Neural crest cell (in vitro differentiated cells): ENCODE measurements at regions not wholly inside any gene's neighbourhood (a gene's known extent, or its start where the extent isn't known, plus 50 kb on each side); places are given as distances from the start of the nearest gene placed in this dataset.

Experiments
- DNase-seq: peaks from one replicate; pipeline ENCODE4 v3.0.0; 2021; ENCODE audit warnings: low read depth, mixed read lengths, low spot score
- H3K27ac Mint-ChIP-seq: one replicate; pipeline ENCODE4 v1.8.0; 2021; ENCODE audit warnings: mild to moderate bottlenecking, mixed read lengths; ENCODE audit not compliant: unreplicated experiment
- H3K27me3 Mint-ChIP-seq: 2 replicates; pipeline ENCODE4 v1.8.0; 2021; ENCODE audit warnings: low read depth, mild to moderate bottlenecking, mixed read lengths
- H3K36me3 Mint-ChIP-seq: 2 replicates; pipeline ENCODE4 v1.8.0; 2021; ENCODE audit warnings: low read depth, mild to moderate bottlenecking, mixed read lengths
- H3K4me1 Mint-ChIP-seq: 2 replicates; pipeline ENCODE4 v1.8.0; 2021; ENCODE audit warnings: mixed read lengths
- H3K4me3 Mint-ChIP-seq: one replicate; pipeline ENCODE4 v1.8.0; 2021; ENCODE audit warnings: mild to moderate bottlenecking, mixed read lengths
- H3K9me3 Mint-ChIP-seq: 2 replicates; pipeline ENCODE4 v1.8.0; 2021; ENCODE audit warnings: mixed read lengths
- TF ChIP-seq, protein P1 (sequence below): fragments of 200-600 bp; sonication (generic); conservative IDR thresholded peaks from 2 replicates; pipeline ENCODE4 v1.5.0; 2021; ENCODE audit warnings: antibody characterized with exemption, mild to moderate bottlenecking

DNA sequence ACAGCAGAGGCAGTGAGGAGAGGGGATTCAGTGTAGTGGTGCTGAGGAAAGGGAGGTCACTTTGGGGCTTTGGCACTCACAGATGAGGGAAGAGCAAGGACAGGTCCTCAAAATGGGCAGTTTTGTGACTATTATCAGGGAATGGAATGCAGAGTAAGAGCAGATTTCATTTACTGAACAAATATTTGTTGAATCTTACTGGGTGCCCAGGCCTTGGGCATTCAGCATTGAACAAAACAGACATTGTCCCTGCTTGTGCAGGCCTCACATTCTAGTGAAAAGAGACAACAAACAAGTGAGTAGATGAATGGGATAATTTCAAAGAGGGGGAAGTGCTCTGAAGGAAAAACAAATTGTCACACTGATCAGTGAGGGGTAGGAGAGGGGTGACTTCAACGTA lies 404.1 kb downstream of the DMRT2 start:
- H3K4me1 Mint-ChIP-seq = peaks cover 7% of the 10 kb centered on the region
- DNase-seq = no peak
- no peak overlapping the region for H3K4me3 Mint-ChIP-seq
- peaks cover 19% of the 10 kb centered on the region for H3K27me3 Mint-ChIP-seq
- H3K9me3 Mint-ChIP-seq = peaks cover 13% of the 10 kb centered on the region
- H3K27ac Mint-ChIP-seq = no peak overlapping the region
- TF ChIP-seq, protein P1, sequence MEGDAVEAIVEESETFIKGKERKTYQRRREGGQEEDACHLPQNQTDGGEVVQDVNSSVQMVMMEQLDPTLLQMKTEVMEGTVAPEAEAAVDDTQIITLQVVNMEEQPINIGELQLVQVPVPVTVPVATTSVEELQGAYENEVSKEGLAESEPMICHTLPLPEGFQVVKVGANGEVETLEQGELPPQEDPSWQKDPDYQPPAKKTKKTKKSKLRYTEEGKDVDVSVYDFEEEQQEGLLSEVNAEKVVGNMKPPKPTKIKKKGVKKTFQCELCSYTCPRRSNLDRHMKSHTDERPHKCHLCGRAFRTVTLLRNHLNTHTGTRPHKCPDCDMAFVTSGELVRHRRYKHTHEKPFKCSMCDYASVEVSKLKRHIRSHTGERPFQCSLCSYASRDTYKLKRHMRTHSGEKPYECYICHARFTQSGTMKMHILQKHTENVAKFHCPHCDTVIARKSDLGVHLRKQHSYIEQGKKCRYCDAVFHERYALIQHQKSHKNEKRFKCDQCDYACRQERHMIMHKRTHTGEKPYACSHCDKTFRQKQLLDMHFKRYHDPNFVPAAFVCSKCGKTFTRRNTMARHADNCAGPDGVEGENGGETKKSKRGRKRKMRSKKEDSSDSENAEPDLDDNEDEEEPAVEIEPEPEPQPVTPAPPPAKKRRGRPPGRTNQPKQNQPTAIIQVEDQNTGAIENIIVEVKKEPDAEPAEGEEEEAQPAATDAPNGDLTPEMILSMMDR = no peak
- H3K36me3 Mint-ChIP-seq = no peaks in the 10 kb centered on the region

DNA sequence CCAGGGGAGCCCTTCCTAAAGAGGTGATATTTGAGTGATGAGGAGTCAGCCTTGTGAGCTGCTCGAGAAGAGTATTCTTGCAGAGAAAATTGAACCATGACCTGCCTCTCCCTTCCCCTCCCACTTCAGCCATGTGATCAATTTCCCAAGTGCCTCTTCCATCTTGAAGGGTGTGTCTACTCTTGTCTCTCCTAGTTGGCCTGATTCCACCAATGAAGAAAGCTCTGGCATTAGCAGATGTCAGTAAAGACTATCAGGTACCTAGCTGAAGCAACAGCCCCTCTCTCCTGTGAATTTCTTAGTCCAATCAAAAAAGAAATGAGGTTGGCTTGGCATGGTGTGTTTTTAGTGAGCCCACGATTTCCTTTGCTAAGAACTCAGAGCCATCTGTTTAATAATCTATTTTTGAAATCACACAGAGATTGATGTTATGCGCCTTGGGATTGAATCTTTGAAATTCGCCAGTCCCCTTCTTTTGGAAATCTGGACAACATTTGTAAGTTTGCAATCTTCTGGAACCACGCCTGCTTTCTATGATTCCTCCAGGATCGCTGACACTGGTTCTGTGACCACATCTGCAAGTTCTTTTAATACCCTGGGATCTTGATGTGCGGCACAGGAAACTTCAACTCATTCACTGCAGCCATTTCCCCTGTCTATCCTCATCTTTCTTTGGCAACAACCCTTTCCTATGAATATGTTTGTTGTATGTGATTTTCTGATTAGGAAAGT lies 404.6 kb downstream of the DMRT2 start:
- peaks cover 13% of the 10 kb centered on the region for H3K9me3 Mint-ChIP-seq
- TF ChIP-seq, protein P1 = no peak
- H3K36me3 Mint-ChIP-seq = no peaks in the 10 kb centered on the region
- no peak overlapping the region for H3K27ac Mint-ChIP-seq
- peaks cover 7% of the 10 kb centered on the region for H3K4me1 Mint-ChIP-seq
- no peak for DNase-seq
- peaks cover 19% of the 10 kb centered on the region for H3K27me3 Mint-ChIP-seq
- H3K4me3 Mint-ChIP-seq = no peak overlapping the region

DNA sequence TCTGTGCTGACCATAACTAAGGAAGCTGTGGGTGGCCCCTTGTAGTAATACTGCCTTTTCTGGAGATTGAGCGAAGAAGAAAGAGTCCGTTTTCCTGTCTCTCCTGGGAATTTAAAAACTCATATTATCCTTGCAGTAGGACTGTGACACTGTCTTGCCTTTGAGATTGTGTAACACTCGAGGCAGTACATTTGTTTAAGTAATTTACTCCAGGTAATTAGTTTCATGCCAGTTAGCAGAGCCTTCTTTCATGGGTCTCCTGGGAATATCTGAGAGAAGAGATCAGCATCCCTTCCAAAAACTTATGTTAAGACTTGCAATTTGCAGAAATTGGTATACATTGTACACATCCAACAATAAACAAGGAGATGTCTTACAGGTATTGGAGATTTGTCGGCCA lies 405.6 kb downstream of the DMRT2 start:
- H3K27ac Mint-ChIP-seq = no peak overlapping the region
- peaks cover 10% of the 10 kb centered on the region for H3K4me1 Mint-ChIP-seq
- peaks cover 13% of the 10 kb centered on the region for H3K9me3 Mint-ChIP-seq
- no peak overlapping the region for H3K4me3 Mint-ChIP-seq
- H3K36me3 Mint-ChIP-seq = no peaks in the 10 kb centered on the region
- H3K27me3 Mint-ChIP-seq = peaks cover 16% of the 10 kb centered on the region
- no peak for DNase-seq
- TF ChIP-seq, protein P1 = no peak

DNA sequence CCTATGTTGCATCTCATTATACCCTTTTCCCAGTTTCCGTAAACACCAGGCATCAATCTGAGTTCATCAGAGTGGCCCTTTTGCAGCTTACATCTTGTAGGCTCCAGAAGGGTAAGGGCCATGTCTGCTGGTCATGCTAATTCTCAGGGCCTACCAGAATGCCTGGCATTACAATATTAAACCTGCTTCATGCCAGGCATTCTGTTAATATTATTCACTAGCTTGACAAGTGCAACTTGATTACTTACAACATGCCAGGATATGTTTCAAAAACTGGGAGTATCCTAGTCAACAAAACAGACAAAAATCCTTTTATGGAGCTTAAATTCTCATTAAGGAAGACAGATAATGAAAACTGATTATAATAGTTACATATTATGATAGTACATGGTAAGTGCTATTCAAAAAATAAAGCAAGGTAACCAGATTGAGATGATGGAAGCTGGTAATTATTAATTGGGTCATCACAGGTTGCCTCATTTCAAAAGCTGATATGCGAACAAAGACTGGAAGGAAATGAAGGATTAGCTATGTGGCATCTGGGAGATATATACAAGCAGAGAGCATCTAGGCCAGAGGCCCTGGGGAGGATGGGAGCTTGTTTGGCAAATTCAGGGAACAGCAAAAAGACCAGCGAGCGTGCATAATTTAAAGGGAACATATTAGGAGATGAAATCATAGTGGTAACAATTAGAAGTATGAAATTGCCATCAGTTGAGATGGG lies 406.3 kb downstream of the DMRT2 start:
- H3K4me3 Mint-ChIP-seq = no peak overlapping the region
- H3K9me3 Mint-ChIP-seq = peaks cover 12% of the 10 kb centered on the region
- H3K27ac Mint-ChIP-seq = no peak overlapping the region
- peaks cover 16% of the 10 kb centered on the region for H3K27me3 Mint-ChIP-seq
- TF ChIP-seq, protein P1 = no peak
- H3K36me3 Mint-ChIP-seq = no peaks in the 10 kb centered on the region
- no peak for DNase-seq
- peaks cover 10% of the 10 kb centered on the region for H3K4me1 Mint-ChIP-seq

DNA sequence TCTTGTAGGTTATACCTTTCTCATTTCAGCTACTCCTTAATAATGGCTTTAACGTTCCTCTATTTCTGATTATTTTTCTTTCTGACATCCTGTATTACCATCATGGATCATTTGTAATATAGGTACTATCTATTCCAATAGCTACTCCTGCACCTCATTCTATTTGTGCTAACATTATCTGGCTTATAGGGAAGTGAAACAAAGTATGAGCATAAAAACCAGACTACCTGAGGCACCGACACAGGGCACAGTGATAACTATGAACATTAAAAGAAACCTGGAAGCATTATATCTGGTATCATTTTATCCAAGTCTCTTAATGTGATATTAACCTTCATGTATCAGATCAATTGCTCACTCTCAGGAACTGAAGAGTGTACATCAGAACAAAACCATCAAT lies 407.3 kb downstream of the DMRT2 start:
- Mint-ChIP-seq H3K4me3 (no peak overlapping the region), H3K9me3 (peaks cover 12% of the 10 kb centered on the region), H3K27ac (no peak overlapping the region), H3K4me1 (peaks cover 14% of the 10 kb centered on the region), H3K36me3 (no peaks in the 10 kb centered on the region), H3K27me3 (peaks cover 14% of the 10 kb centered on the region)
- TF ChIP-seq, protein P1 = no peak
- no peak for DNase-seq
